ENCODE measurements at regions not wholly inside any gene's neighbourhood (a gene's known extent, or its start where the extent isn't known, plus 50 kb on each side); places are given as distances from the start of the nearest gene placed in this dataset.
"Not testable (repeated sequence)": the region's sequence is repeated elsewhere in the genome, so short reads cannot be mapped to it uniquely, and the experiment has no call there.

GRCh38 chr2:142426064-142426463 lies 295.2 kb upstream of the LRP1B start:
- DNase-seq (ENCODE audit: low read depth), result no peak
- H3K4me3 ChIP-seq (ENCODE audit: low read depth, low read length), result no peak overlapping the region

- no peak for DNase-seq (ENCODE audit: low read depth)
- no peak overlapping the region for H3K4me3 ChIP-seq (ENCODE audit: low read depth, low read length)
These were observed 294.7 kb upstream of the LRP1B start for GRCh38 chr2:142425551-142425950.

GRCh38 chr2:142423603-142424002 lies 292.8 kb upstream of the LRP1B start:
- H3K4me3 ChIP-seq (ENCODE audit: low read depth, low read length), result no peak overlapping the region
- no peak for DNase-seq (ENCODE audit: low read depth)

GRCh38 chr2:142422769-142423168 lies 292.0 kb upstream of the LRP1B start:
- no peak for DNase-seq (ENCODE audit: low read depth)
- no peak overlapping the region for H3K4me3 ChIP-seq (ENCODE audit: low read depth, low read length)

- DNase-seq (ENCODE audit: low read depth), result no peak
- no peak overlapping the region for H3K4me3 ChIP-seq (ENCODE audit: low read depth, low read length)
These were observed 291.2 kb upstream of the LRP1B start for GRCh38 chr2:142422041-142422440.

- not testable (repeated sequence) for H3K4me3 ChIP-seq (ENCODE audit: low read depth, low read length); DNase-seq (ENCODE audit: low read depth)
These were observed 287.9 kb upstream of the LRP1B start for GRCh38 chr2:142418699-142419098.

- DNase-seq (ENCODE audit: low read depth), result no peak
- no peak overlapping the region for H3K4me3 ChIP-seq (ENCODE audit: low read depth, low read length)
These were observed 286.2 kb upstream of the LRP1B start for GRCh38 chr2:142416996-142417395.

- no peak overlapping the region for H3K4me3 ChIP-seq (ENCODE audit: low read depth, low read length)
These were observed 284.6 kb upstream of the LRP1B start for GRCh38 chr2:142415461-142415860.

GRCh38 chr2:142398212-142398611 lies 267.4 kb upstream of the LRP1B start:
- no peak for DNase-seq (ENCODE audit: low read depth)
- H3K4me3 ChIP-seq (ENCODE audit: low read depth, low read length), result no peak overlapping the region

More at GRCh38 chr2:142415461-142415860, 284.6 kb upstream of the LRP1B start:
- DNase-seq (ENCODE audit: low read depth), result no peak

- H3K4me3 ChIP-seq (ENCODE audit: low read depth, low read length), result no peak overlapping the region
- no peak for DNase-seq (ENCODE audit: low read depth)
These were observed 264.5 kb upstream of the LRP1B start for GRCh38 chr2:142395291-142395690.

- no peak for DNase-seq (ENCODE audit: low read depth)
- H3K4me3 ChIP-seq (ENCODE audit: low read depth, low read length), result no peak overlapping the region
These were observed 249.6 kb upstream of the LRP1B start for GRCh38 chr2:142380372-142380771.

- not testable (repeated sequence) for DNase-seq (ENCODE audit: low read depth); H3K4me3 ChIP-seq (ENCODE audit: low read depth, low read length)
These were observed 231.3 kb upstream of the LRP1B start for GRCh38 chr2:142362069-142362468.

- no peak for DNase-seq (ENCODE audit: low read depth)
- no peak overlapping the region for H3K4me3 ChIP-seq (ENCODE audit: low read depth, low read length)
These were observed 216.9 kb upstream of the LRP1B start for GRCh38 chr2:142347751-142348150.

GRCh38 chr2:142339261-142339660 lies 208.4 kb upstream of the LRP1B start:
- H3K4me3 ChIP-seq (ENCODE audit: low read depth, low read length), result no peak overlapping the region
- DNase-seq (ENCODE audit: low read depth), result no peak

- no peak for DNase-seq (ENCODE audit: low read depth)
- no peak overlapping the region for H3K4me3 ChIP-seq (ENCODE audit: low read depth, low read length)
These were observed 201.4 kb upstream of the LRP1B start for GRCh38 chr2:142332196-142332595.

GRCh38 chr2:142330458-142330857 lies 199.6 kb upstream of the LRP1B start:
- H3K4me3 ChIP-seq (ENCODE audit: low read depth, low read length), result no peak overlapping the region

GRCh38 chr2:142325870-142326269 lies 195.1 kb upstream of the LRP1B start:
- no peak for DNase-seq (ENCODE audit: low read depth)
- no peak overlapping the region for H3K4me3 ChIP-seq (ENCODE audit: low read depth, low read length)

More at GRCh38 chr2:142330458-142330857, 199.6 kb upstream of the LRP1B start:
- DNase-seq (ENCODE audit: low read depth), result no peak

- no peak overlapping the region for H3K4me3 ChIP-seq (ENCODE audit: low read depth, low read length)
- DNase-seq (ENCODE audit: low read depth), result no peak
These were observed 192.4 kb upstream of the LRP1B start for GRCh38 chr2:142323206-142323605.

- H3K4me3 ChIP-seq (ENCODE audit: low read depth, low read length), result no peak overlapping the region
- no peak for DNase-seq (ENCODE audit: low read depth)
These were observed 191.0 kb upstream of the LRP1B start for GRCh38 chr2:142321706-142322280.

- DNase-seq (ENCODE audit: low read depth), result no peak
- H3K4me3 ChIP-seq (ENCODE audit: low read depth, low read length), result no peak overlapping the region
These were observed 189.3 kb upstream of the LRP1B start for GRCh38 chr2:142320067-142320466.

GRCh38 chr2:142316049-142316448 lies 185.2 kb upstream of the LRP1B start:
- H3K4me3 ChIP-seq (ENCODE audit: low read depth, low read length), result no peak overlapping the region
- DNase-seq (ENCODE audit: low read depth), result no peak

GRCh38 chr2:142315346-142315745 lies 184.5 kb upstream of the LRP1B start:
- no peak for DNase-seq (ENCODE audit: low read depth)

More at GRCh38 chr2:142315346-142315745, 184.5 kb upstream of the LRP1B start:
- H3K4me3 ChIP-seq (ENCODE audit: low read depth, low read length), result no peak overlapping the region
